CD4-positive, alpha-beta T cell treated with Interleukin-12 subunit alpha and Interleukin-12 subunit beta, for 1 hour (primary cell): ENCODE measurements at regions not wholly inside any gene's neighbourhood (a gene's known extent, or its start where the extent isn't known, plus 50 kb on each side); places are given as distances from the start of the nearest gene placed in this dataset.
A peak's percentile ranks its signal among the peaks of the same experiment; 100 is the strongest.

Experiments
- DNase-seq: peaks from one replicate; pipeline ENCODE4 v3.0.0-alpha.2; 2020

DNA sequence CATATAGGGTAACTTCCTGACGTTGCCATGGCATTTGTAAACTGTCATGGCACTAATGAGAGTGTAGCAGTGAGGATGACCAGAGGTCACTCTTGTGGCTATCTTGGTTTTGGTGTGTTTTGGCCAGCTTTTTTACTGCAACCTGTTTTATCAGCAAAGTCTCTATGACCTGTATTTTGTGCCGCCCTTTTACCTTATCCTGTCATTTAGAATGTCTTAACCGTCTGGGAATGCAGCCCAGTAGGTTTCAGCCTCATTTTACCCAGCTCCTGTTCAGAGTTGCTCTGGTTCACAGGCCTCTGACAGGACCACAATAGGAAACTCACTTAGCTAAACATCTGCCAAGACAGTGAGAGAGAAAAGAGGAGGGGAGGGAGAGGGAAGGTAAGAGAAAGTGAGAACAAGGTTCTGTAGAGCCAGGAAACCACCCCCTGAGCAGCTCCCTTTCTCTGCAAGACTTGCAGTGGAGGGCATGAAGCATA is 64.8 kb upstream of the PLEKHG3 start:
- DNase-seq, result no peak

DNA sequence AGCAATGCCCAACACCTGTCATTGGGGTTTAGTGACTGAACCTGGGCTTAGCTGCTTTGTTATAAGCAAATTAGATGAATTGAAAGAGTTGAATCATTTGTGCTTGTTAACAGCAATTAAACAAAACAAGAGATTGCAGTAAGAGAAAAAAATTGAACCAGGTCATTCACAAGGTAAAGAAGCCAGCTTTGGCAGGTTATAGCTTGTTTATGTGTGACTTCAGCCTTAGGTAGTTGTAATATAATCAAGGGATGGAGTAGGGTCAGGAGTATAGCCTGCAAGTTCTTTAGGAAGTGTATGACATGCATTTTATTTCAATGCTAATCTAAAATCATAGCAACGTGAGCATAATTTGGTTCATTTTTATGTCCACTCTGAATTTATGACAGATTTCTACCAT is 63.4 kb upstream of the PLEKHG3 start:
- no peak for DNase-seq

DNA sequence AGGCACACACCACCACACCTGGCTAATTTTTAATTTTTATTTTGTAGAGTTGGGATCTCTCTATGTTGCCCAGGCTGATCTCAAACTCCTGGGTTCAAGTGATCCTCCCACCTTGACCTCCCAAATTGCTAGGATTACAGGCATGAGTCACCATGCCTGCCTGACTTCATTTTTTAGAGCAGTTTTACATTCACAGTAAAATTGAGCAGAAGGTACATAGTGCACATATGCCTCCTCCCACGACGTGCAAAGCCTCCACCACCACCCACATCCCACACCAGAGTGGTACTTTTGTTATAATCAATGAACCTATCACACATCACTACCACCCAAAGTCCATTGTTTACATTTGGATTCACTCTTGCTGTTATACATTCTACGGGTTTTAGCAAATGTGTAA is 62.5 kb upstream of the PLEKHG3 start:
- DNase-seq, result no peak

DNA sequence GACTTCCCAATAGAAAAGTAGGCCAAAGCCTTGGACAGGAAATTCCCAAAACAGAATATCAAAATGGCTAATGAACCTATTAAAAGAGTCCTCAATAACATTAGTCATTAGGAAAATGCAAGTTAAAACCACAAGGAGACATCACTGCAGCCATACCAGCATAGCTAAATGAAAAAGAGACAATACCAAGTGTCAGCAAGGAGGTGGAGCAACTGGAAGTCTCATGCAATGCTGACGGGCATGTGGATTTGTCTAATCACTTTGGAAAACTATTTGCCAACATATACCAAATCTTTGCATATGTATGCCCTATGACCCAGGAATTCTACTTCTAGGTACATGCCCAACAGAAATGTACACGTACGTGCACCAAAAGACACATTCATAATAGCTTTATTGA is 60.5 kb upstream of the PLEKHG3 start:
- DNase-seq, result no peak

DNA sequence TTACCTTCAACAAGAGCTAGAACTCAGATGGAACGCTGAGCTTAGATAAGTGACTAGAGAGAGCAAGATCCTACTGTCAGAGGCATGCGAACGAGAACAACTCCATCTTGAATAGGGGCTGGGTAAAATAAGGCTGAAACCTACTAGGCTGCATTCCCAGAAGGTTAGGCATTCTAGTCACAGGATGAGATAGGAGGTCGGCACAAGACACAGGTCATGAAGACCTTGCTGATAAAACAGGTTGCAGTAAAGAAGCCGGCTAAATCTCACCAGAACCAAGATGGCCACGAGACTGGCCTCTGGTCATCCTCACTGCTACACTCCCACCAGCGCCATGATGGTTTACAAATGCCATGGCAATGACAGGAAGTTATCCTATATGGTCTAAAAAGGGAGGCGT is 59.6 kb upstream of the PLEKHG3 start:
- no peak for DNase-seq

DNA sequence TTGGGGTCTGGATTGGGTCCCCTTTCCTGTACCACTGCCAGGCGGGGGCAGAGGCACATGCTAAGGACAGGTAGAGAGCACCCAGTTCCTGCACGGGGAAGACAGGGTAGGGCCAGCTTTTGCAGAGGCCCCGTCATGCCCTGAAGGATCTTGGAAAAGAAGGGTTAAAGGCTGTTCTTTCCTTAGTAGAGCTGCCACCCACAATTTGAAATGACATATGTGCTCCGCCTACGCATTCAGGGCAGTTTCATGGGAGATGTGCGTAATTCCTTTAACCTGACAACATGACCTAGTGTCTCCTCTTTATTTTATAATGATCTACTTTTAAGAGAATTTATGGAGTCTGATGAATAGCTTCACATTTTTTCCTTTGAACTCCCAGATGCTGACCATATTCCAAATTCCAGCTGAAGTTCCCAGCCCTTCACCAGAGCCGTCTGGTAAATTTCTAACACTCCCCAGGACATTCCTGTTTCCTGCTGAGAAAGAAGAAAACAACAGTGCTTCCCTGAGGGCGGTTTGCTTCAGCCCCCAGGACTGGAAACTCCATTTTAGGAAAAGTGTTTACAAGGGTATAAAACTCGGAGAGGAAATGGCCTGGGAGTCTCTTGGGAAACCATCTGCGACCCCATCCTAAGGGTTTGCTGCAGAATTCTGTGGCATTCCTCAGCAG is 58.9 kb upstream of the PLEKHG3 start:
- no peak for DNase-seq

DNA sequence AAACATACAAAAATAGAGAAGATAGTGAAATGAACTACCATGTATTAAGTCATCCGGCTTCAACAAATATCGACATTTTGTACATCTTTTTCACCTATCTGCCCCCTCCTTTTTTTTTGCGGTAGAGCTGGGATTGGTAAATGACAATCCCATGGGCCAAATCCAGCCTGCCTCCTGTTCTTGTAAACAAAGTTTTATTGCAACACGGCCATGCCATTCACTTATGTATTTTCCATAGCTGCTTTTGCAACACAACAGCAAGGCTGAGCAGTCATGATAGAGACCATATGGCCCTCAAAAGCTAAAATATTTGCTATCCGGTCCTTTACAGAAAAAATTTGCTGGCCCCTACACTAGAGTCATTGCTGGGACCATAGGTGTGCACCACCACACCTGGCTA is 58.1 kb upstream of the PLEKHG3 start:
- DNase-seq, result no peak

DNA sequence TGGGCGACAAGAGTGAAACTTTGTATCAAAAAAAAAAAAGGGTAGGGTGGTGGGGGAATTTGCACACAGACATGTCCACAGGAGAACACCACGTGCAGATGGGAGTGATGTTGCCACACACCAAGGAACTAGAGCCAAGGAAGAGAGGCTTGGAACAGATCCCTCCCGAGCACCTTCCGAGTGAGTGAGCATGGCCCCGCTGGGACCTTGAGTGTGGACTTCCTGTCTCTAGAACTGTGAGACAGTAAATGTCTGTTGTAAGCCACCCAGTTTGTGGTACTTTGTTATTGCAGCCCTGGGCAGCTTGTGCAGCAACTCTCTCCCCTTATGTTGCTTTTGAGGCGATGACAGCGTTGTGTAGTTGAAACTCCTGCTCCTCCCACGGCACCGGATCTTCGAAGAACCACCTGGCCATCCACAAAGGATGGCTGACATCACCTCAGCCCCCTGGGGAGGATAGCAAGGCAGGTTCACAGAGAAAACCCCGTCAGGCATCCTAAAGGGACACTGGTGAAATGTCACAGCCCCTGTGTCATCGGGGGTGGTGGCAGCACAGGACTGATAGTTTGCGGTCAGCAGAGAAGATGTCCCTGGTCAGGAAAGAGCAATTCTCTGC is 54.7 kb upstream of the PLEKHG3 start:
- no peak for DNase-seq

DNA sequence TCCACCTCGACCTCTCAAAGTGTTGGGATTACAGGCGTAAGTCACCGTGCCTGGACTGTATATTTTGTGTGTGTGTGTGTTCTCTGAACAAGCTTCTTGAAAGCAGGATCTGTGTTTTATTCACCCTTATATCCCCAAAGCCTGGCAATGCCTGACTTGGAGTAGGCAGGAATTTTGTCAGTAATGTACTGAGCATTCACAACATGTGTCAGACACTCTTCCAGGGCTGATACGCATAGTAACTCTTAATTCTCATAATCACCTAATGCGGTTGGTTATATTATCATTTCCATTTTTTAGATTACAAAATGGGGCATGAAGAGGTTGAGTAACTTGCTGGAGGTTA is 50.4 kb upstream of the PLEKHG3 start:
- no peak for DNase-seq

DNA sequence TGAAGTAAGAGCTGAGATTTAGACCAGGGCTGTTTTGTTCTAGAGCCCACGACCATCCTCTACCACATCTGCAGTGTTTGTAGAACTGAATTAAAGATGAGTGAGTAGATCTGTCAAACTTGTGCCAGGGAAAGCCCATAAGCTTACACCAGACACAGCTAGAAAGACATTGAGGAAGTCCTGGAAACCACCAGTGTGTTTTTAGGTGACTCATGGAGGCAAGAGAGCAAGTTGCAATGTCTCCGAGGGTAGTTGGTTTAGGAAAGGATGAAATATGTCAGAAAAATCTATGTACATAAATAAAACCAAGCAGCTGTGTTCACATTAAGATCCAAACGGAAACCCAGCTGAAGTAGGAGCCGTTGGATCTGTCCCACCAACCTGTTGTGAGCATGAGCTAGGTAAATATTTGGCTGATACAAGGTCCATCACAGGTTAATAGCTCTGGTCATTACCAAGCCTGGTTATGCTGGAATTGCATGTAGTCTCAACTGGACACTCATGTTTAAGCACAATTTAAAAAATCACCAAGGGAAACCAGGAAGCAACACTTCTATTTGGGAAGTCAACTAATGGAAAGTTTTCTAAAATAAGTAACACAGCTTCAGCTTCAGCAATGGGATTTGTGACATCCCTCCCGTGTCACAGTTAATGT is 49.9 kb upstream of the PLEKHG3 start:
- peak; percentile 7 for DNase-seq
